Neuronal stem cell (in vitro differentiated cells): ENCODE measurements at regions not wholly inside any gene's neighbourhood (a gene's known extent, or its start where the extent isn't known, plus 50 kb on each side); places are given as distances from the start of the nearest gene placed in this dataset.

Experiments
- DNase-seq: peaks from one replicate; pipeline ENCODE4 v3.0.0-alpha.2; 2013; ENCODE audit warnings: low spot score
- H2AFZ ChIP-seq: one replicate; pipeline ENCODE4 v1.6.1; 2013; ENCODE audit warnings: mild to moderate bottlenecking, low read length, inconsistent platforms
- H2AK5ac ChIP-seq: 2 replicates; pipeline ENCODE4 v1.6.1; 2013; ENCODE audit warnings: low read depth, mild to moderate bottlenecking, inconsistent platforms, low read length, moderate library complexity, mixed read lengths
- H2BK120ac ChIP-seq: 2 replicates; pipeline ENCODE4 v1.6.1; 2013; ENCODE audit warnings: low read depth, mild to moderate bottlenecking, inconsistent platforms, low read length, moderate library complexity, mixed read lengths
- H2BK12ac ChIP-seq: one replicate; pipeline ENCODE4 v1.6.1; 2013; ENCODE audit warnings: low read length, inconsistent platforms
- H2BK15ac ChIP-seq: 2 replicates; pipeline ENCODE4 v1.6.1; 2013; ENCODE audit warnings: mild to moderate bottlenecking, low read length, inconsistent platforms, mixed read lengths
- H2BK5ac ChIP-seq: one replicate; pipeline ENCODE4 v1.6.1; 2013; ENCODE audit warnings: inconsistent platforms, mild to moderate bottlenecking, low read length, moderate library complexity
- H3K14ac ChIP-seq: one replicate; pipeline ENCODE4 v1.6.1; 2013; ENCODE audit warnings: low read length, inconsistent platforms
- H3K18ac ChIP-seq: 2 replicates; pipeline ENCODE4 v1.6.1; 2013; ENCODE audit warnings: low read length, inconsistent platforms
- H3K23ac ChIP-seq: 2 replicates; pipeline ENCODE4 v1.6.1; 2013; ENCODE audit warnings: low read depth, mild to moderate bottlenecking, mixed read lengths, low read length, inconsistent platforms; ENCODE audit not compliant: poor library complexity
- H3K27ac ChIP-seq: replicated peaks from 3 replicates; pipeline ENCODE4 v1.5.1; 2013; ENCODE audit warnings: low read length, inconsistent platforms
- H3K27me3 ChIP-seq, 3 experiments: 2 replicates each; pipeline ENCODE4 v1.6.1; 2013; ENCODE audit warnings: low read length in 3 of 3, mild to moderate bottlenecking in 2 of 3, inconsistent platforms in 1 of 3, low read depth in 1 of 3, mixed read lengths in 1 of 3, moderate library complexity in 1 of 3; ENCODE audit not compliant: control insufficient read depth in 3 of 3, insufficient read depth in 3 of 3
- H3K36me3 ChIP-seq, 2 donors: replicated peaks in 1 of 2; 2 replicates each; pipeline ENCODE4 v1.6.1; 2013; ENCODE audit warnings: low read length in 2 of 2; ENCODE audit not compliant: control insufficient read depth in 2 of 2, insufficient read depth in 2 of 2
- H3K4ac ChIP-seq: 2 replicates; pipeline ENCODE4 v1.6.1; 2013; ENCODE audit warnings: inconsistent platforms, mild to moderate bottlenecking, low read length, moderate library complexity
- H3K4me1 ChIP-seq, 2 donors: 1 replicate in 1 of 2; 2 replicates in 1 of 2; pipeline ENCODE4 v1.6.1; 2013; ENCODE audit warnings: low read length in 2 of 2, low read depth in 1 of 2; ENCODE audit not compliant: control insufficient read depth in 2 of 2, insufficient read depth in 1 of 2
- H3K4me2 ChIP-seq: one replicate; pipeline ENCODE4 v1.6.1; 2013; ENCODE audit warnings: mild to moderate bottlenecking, low read length, inconsistent platforms; ENCODE audit not compliant: insufficient read depth, poor library complexity, severe bottlenecking
- H3K4me3 ChIP-seq, 2 donors: 2 replicates each; pipeline ENCODE4 v1.5.1; 2013; ENCODE audit warnings: low read length in 2 of 2, mild to moderate bottlenecking in 2 of 2, inconsistent platforms in 1 of 2, moderate library complexity in 1 of 2
- H3K79me1 ChIP-seq: one replicate; pipeline ENCODE4 v1.6.1; 2013; ENCODE audit warnings: low read depth, mild to moderate bottlenecking, inconsistent platforms, low read length, moderate library complexity
- H3K9ac ChIP-seq: one replicate; pipeline ENCODE4 v1.6.1; 2013; ENCODE audit warnings: mild to moderate bottlenecking, low read depth, low read length, inconsistent platforms; ENCODE audit not compliant: poor library complexity
- H3K9me3 ChIP-seq, 2 donors: replicated peaks in 1 of 2; 2 replicates each; pipeline versions ENCODE3 to v1.6.1; 2013; ENCODE audit warnings: low read length in 2 of 2, mild to moderate bottlenecking in 2 of 2, inconsistent platforms in 1 of 2, low read depth in 1 of 2, mixed read lengths in 1 of 2, moderate library complexity in 1 of 2; ENCODE audit not compliant: control insufficient read depth in 2 of 2, insufficient read depth in 1 of 2
- H4K8ac ChIP-seq: one replicate; pipeline ENCODE4 v1.6.1; 2013; ENCODE audit warnings: low read depth, mild to moderate bottlenecking, inconsistent platforms, low read length, moderate library complexity
- H4K91ac ChIP-seq: one replicate; pipeline ENCODE4 v1.6.1; 2013; ENCODE audit warnings: low read length, low read depth, mild to moderate bottlenecking, inconsistent platforms; ENCODE audit not compliant: poor library complexity
- WGBS, 2 donors: extraction: QIAGEN DNeasy Blood & Tissue Kit; methylation state at CpG; one replicate each; pipeline ENCODE4 v1.1.7; 2013; ENCODE audit warnings: missing lambda C conversion rate in 2 of 2, mixed read lengths in 1 of 2; ENCODE audit not compliant: insufficient read length in 2 of 2, insufficient replicate concordance in 1 of 2; ENCODE audit errors: extremely low coverage in 2 of 2; 5-methylcytosine and 5-hydroxymethylcytosine counted together

- Histone ChIP-seq H3K27ac (no peak overlapping the region), H3K23ac (no peak overlapping the region), H2AK5ac (no peak overlapping the region), H3K4me2 (no peak overlapping the region), H2BK12ac (no peak overlapping the region), H2BK120ac (no peak overlapping the region), H3K9ac (no peak overlapping the region), H3K9me3 (peaks cover 0 to 4% of the 10 kb centered on the region in 2 donors), H3K4ac (no peak overlapping the region), H2BK15ac (no peak overlapping the region), H3K4me1 (peaks cover 2 to 5% of the 10 kb centered on the region in 2 donors), H2BK5ac (no peak overlapping the region), H2AFZ (no peak overlapping the region), H3K36me3 (no peaks in the 10 kb centered on the region), H4K8ac (no peak overlapping the region), H4K91ac (no peak overlapping the region), H3K27me3 (no peaks in the 10 kb centered on the region), H3K79me1 (no peaks in the 10 kb centered on the region), H3K4me3 (no peak overlapping the region), H3K14ac (no peak overlapping the region), H3K18ac (no peak overlapping the region)
- WGBS, 2 donors: no CpG with 5 or more reads among the region's 3 CpGs
- no peak for DNase-seq
Measured at GRCh38 chr17:70352834-70353233, 183.5 kb downstream of the KCNJ2 start.

- Histone ChIP-seq H3K18ac (no peak overlapping the region), H3K79me1 (no peaks in the 10 kb centered on the region), H2AFZ (no peak overlapping the region), H3K4me3 (no peak overlapping the region), H4K8ac (no peak overlapping the region), H3K14ac (no peak overlapping the region), H3K9me3 (peaks cover 0 to 4% of the 10 kb centered on the region in 2 donors), H2BK15ac (no peak overlapping the region), H2BK12ac (no peak overlapping the region), H3K23ac (no peak overlapping the region), H3K9ac (no peak overlapping the region), H4K91ac (no peak overlapping the region), H3K4ac (no peak overlapping the region), H3K27me3 (no peaks in the 10 kb centered on the region), H3K4me2 (no peak overlapping the region), H2AK5ac (no peak overlapping the region), H2BK5ac (no peak overlapping the region), H2BK120ac (no peak overlapping the region), H3K27ac (no peak overlapping the region), H3K36me3 (no peaks in the 10 kb centered on the region), H3K4me1 (peaks cover 2 to 5% of the 10 kb centered on the region in 2 donors)
- no peak for DNase-seq
- no CpG with 5 or more reads among the region's 2 CpGs for WGBS, 2 donors
Measured at GRCh38 chr17:70353408-70354092, 184.2 kb downstream of the KCNJ2 start.

- Histone ChIP-seq H3K36me3 (no peaks in the 10 kb centered on the region), H2BK12ac (no peak overlapping the region), H3K27me3 (no peaks in the 10 kb centered on the region), H3K4me3 (no peak overlapping the region), H2AFZ (no peak overlapping the region), H3K14ac (no peak overlapping the region), H4K8ac (no peak overlapping the region), H2BK15ac (no peak overlapping the region), H3K9ac (no peak overlapping the region), H3K18ac (no peak overlapping the region), H3K23ac (no peak overlapping the region), H4K91ac (no peak overlapping the region), H2AK5ac (no peak overlapping the region), H3K79me1 (no peaks in the 10 kb centered on the region), H3K9me3 (peaks cover 0 to 9% of the 10 kb centered on the region in 2 donors), H2BK120ac (no peak overlapping the region), H3K27ac (no peak overlapping the region), H3K4ac (no peak overlapping the region), H3K4me2 (no peak overlapping the region), H3K4me1 (peaks cover 2 to 5% of the 10 kb centered on the region in 2 donors), H2BK5ac (no peak overlapping the region)
- no peak for DNase-seq
- no CpG with 5 or more reads among the region's 2 CpGs for WGBS, 2 donors
Measured at GRCh38 chr17:70355185-70355584, 185.9 kb downstream of the KCNJ2 start.

GRCh38 chr17:70357190-70357589, 187.9 kb downstream of the KCNJ2 start:
- H4K91ac ChIP-seq: no peak overlapping the region
- DNase-seq: peak; percentile 29
- no peak overlapping the region for H3K18ac ChIP-seq
- H3K14ac ChIP-seq: no peak overlapping the region
- H3K4me3 ChIP-seq: no peak overlapping the region
- no peak overlapping the region for H3K4me2 ChIP-seq
- no peak overlapping the region for H2BK120ac ChIP-seq
- no peak overlapping the region for H2BK5ac ChIP-seq
- no peaks in the 10 kb centered on the region for H3K27me3 ChIP-seq
- no peak overlapping the region for H3K9ac ChIP-seq
- H3K9me3 ChIP-seq: peaks cover 0 to 5% of the 10 kb centered on the region in 2 donors
- no peak overlapping the region for H2AK5ac ChIP-seq
- no peak overlapping the region for H4K8ac ChIP-seq
- H3K79me1 ChIP-seq: no peaks in the 10 kb centered on the region
- H3K27ac ChIP-seq: no peak overlapping the region
- H3K4me1 ChIP-seq: peaks cover 2 to 5% of the 10 kb centered on the region in 2 donors
- H2AFZ ChIP-seq: peak overlapping the region; percentile 21
- no peak overlapping the region for H3K4ac ChIP-seq
- H2BK15ac ChIP-seq: no peak overlapping the region
- no CpG with 5 or more reads among the region's 5 CpGs for WGBS, 2 donors
- no peaks in the 10 kb centered on the region for H3K36me3 ChIP-seq
- no peak overlapping the region for H3K23ac ChIP-seq
- H2BK12ac ChIP-seq: no peak overlapping the region
